OCI-LY7 (cell line): ENCODE measurements at regions not wholly inside any gene's neighbourhood (a gene's known extent, or its start where the extent isn't known, plus 50 kb on each side); places are given as distances from the start of the nearest gene placed in this dataset.

Source experiments
- CTCF ChIP-seq: fragments of 200-600 bp; sonication (generic); conservative IDR thresholded peaks from 2 replicates; pipeline ENCODE4 v1.5.1; 2014; ENCODE audit warnings: mild to moderate bottlenecking, antibody characterized with exemption, low read length, moderate library complexity, mixed read lengths
- EZH2phosphoT487 ChIP-seq: fragments of 200-600 bp; sonication (generic); IDR thresholded peaks from 2 replicates; pipeline ENCODE4 v1.6.1; 2018; ENCODE audit warnings: low read depth, borderline replicate concordance, mild to moderate bottlenecking, mixed run types, antibody characterized with exemption, low read length, moderate library complexity, mixed read lengths

- no peak for TF ChIP-seq CTCF
- TF ChIP-seq EZH2phosphoT487 = no peak
Measured at GRCh38 chr7:106183952-106184351, 71.8 kb upstream of the SYPL1 start.
